ENCODE measurements at regions not wholly inside any gene's neighbourhood (a gene's known extent, or its start where the extent isn't known, plus 50 kb on each side); places are given as distances from the start of the nearest gene placed in this dataset.

- TF ChIP-seq EP300 (IDR thresholded peaks at IDR 0.05) = no peak
- TF ChIP-seq POLR2AphosphoS5 (IDR thresholded peaks at IDR 0.05) = no peak
- TF ChIP-seq, protein P1, sequence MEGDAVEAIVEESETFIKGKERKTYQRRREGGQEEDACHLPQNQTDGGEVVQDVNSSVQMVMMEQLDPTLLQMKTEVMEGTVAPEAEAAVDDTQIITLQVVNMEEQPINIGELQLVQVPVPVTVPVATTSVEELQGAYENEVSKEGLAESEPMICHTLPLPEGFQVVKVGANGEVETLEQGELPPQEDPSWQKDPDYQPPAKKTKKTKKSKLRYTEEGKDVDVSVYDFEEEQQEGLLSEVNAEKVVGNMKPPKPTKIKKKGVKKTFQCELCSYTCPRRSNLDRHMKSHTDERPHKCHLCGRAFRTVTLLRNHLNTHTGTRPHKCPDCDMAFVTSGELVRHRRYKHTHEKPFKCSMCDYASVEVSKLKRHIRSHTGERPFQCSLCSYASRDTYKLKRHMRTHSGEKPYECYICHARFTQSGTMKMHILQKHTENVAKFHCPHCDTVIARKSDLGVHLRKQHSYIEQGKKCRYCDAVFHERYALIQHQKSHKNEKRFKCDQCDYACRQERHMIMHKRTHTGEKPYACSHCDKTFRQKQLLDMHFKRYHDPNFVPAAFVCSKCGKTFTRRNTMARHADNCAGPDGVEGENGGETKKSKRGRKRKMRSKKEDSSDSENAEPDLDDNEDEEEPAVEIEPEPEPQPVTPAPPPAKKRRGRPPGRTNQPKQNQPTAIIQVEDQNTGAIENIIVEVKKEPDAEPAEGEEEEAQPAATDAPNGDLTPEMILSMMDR (IDR thresholded peaks at IDR 0.05) = no peak
- no peak for TF ChIP-seq POLR2A (IDR thresholded peaks at IDR 0.05)
Observed at GRCh38 chr4:188650516-188650915, 511.3 kb downstream of the TRIML1 start.
